ENCODE measurements at regions not wholly inside any gene's neighbourhood (a gene's known extent, or its start where the extent isn't known, plus 50 kb on each side); places are given as distances from the start of the nearest gene placed in this dataset.

- TF ChIP-seq CTCF (IDR thresholded peaks at IDR 0.05) (no peak), POLR2A (IDR thresholded peaks at IDR 0.05) (no peak)
Measured at GRCh38 chr7:31437250-31437865, 76.5 kb upstream of the ITPRID1 start.
